ENCODE measurements at regions not wholly inside any gene's neighbourhood (a gene's known extent, or its start where the extent isn't known, plus 50 kb on each side); places are given as distances from the start of the nearest gene placed in this dataset.

- H3K9me3 Mint-ChIP-seq = no peaks in the 10 kb centered on the region
- H3K4me3 Mint-ChIP-seq = no peak overlapping the region
- H3K27me3 Mint-ChIP-seq = peaks cover 15% of the 10 kb centered on the region
- no peak overlapping the region for H3K27ac Mint-ChIP-seq
- H3K36me3 Mint-ChIP-seq (ENCODE audit: low read depth) = no peaks in the 10 kb centered on the region
- intact Hi-C loops (cut with micrococcal nuclease) = no loop called here
- H3K4me1 Mint-ChIP-seq (ENCODE audit: low read depth) = peaks cover 12% of the 10 kb centered on the region
Measured at GRCh38 chr6:43900916-43901732, 131.1 kb downstream of the VEGFA start.

- Mint-ChIP-seq H3K27me3 (peaks cover 11% of the 10 kb centered on the region), H3K9me3 (no peaks in the 10 kb centered on the region), H3K27ac (no peak overlapping the region), H3K4me1 (ENCODE audit: low read depth) (peaks cover 12% of the 10 kb centered on the region), H3K4me3 (no peak overlapping the region), H3K36me3 (ENCODE audit: low read depth) (no peaks in the 10 kb centered on the region)
- intact Hi-C loops (cut with micrococcal nuclease) = no loop called here
Measured at GRCh38 chr6:43900560-43900915, 130.5 kb downstream of the VEGFA start.

DNA sequence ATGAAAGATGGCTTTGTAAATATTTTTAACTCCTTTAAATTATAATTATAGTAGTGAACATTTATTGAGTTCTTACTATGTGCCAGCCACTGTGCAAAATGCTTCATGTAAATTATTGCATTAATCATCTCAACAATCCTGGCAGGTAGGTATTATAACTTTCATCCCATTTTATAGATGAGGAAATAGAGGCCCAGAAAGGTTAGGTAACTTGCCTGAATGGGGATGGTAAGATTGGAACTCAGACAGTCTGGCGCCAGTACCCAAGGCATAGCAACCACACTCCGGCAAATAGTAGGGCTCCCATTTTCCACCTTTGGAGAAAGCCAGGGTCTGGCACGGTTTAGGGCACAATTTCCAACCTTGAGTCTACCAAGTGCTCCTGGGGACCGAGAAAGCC, 129.8 kb downstream of the VEGFA start:
- H3K36me3 Mint-ChIP-seq (ENCODE audit: low read depth) = no peaks in the 10 kb centered on the region
- H3K27me3 Mint-ChIP-seq = peaks cover 10% of the 10 kb centered on the region
- no peak overlapping the region for H3K4me3 Mint-ChIP-seq
- no peak overlapping the region for H3K27ac Mint-ChIP-seq
- H3K4me1 Mint-ChIP-seq (ENCODE audit: low read depth) = peaks cover 12% of the 10 kb centered on the region
- no peaks in the 10 kb centered on the region for H3K9me3 Mint-ChIP-seq
- intact Hi-C loops (cut with micrococcal nuclease) = no loop called here

DNA sequence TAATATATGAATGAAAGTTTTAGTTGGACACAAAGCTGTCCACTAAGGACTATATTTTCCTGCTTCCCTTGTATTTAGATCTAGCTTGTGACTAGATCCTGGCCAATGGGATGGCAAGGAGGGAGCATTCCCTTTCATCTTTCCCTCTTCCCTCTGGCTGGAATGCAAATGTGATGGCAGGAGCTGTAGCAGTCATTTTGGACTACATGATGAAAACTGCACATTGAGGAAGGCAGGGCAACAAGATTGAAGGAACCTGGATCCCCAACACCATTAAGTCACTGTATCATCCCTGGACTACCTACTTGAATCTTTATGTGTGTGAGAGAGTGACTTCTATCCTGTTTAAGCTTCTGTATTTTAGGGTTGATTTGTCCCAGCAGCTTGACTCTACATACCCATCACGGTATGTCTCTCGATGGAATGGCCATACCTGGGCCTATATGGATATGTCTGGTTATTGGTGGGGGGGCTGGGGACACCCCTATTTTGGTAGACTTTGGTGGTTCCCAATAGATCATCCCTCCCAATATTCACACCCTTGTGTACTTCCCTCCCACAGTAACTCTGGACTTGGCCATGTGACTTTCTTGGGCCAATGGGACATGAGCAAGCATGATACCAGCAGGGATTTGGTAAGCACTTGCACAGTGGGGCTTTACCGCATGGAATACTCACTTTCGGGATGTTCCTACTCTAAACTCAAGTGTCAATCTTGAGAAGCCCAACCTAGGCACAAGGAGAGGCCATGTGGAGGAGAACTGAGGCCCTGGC, 128.5 kb downstream of the VEGFA start:
- intact Hi-C loops (cut with micrococcal nuclease) = no loop called here
- Mint-ChIP-seq H3K36me3 (ENCODE audit: low read depth) (no peaks in the 10 kb centered on the region), H3K9me3 (no peaks in the 10 kb centered on the region), H3K4me1 (ENCODE audit: low read depth) (peaks cover 16% of the 10 kb centered on the region), H3K27ac (no peak overlapping the region), H3K4me3 (no peak overlapping the region), H3K27me3 (peaks cover 10% of the 10 kb centered on the region)

DNA sequence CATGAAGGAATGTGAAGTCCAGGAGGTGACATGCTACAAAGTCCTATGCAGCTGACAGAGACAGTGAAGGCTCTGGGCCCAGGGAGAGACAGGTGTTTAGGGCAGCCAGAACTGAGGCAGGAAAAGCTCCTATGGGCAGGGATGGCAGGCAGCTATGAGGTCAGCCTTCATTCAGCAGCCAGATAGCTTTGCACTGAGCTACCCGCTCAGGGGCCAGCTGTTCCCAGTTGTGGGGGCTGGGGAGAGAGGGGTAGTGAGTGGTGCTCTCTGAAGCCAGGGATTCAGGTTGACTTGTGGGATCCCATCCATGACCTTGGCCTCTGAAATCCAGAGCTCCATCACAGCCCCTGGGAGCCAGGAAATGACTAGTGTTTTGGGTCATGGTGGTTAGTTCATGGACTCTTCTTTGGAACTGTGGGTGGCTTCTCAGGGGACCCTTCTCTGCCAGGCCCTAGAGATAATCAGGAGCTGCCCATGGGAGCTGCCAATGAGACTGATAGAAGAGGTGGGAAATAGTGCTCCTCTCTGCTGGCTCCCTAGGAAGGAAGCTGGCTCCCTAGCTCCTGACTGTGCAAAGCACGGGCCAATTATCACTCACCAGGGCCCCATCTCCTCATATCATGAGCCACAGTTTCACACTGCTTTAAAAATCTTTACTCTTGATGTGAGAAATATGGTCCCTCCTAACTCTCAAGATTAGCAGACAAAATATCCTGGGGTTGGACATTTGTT, 127.7 kb downstream of the VEGFA start:
- no peaks in the 10 kb centered on the region for H3K9me3 Mint-ChIP-seq
- H3K27ac Mint-ChIP-seq = no peak overlapping the region
- peaks cover 25% of the 10 kb centered on the region for H3K4me1 Mint-ChIP-seq (ENCODE audit: low read depth)
- H3K27me3 Mint-ChIP-seq = peaks cover 10% of the 10 kb centered on the region
- intact Hi-C loops (cut with micrococcal nuclease) = no loop called here
- no peaks in the 10 kb centered on the region for H3K36me3 Mint-ChIP-seq (ENCODE audit: low read depth)
- H3K4me3 Mint-ChIP-seq = no peak overlapping the region

DNA sequence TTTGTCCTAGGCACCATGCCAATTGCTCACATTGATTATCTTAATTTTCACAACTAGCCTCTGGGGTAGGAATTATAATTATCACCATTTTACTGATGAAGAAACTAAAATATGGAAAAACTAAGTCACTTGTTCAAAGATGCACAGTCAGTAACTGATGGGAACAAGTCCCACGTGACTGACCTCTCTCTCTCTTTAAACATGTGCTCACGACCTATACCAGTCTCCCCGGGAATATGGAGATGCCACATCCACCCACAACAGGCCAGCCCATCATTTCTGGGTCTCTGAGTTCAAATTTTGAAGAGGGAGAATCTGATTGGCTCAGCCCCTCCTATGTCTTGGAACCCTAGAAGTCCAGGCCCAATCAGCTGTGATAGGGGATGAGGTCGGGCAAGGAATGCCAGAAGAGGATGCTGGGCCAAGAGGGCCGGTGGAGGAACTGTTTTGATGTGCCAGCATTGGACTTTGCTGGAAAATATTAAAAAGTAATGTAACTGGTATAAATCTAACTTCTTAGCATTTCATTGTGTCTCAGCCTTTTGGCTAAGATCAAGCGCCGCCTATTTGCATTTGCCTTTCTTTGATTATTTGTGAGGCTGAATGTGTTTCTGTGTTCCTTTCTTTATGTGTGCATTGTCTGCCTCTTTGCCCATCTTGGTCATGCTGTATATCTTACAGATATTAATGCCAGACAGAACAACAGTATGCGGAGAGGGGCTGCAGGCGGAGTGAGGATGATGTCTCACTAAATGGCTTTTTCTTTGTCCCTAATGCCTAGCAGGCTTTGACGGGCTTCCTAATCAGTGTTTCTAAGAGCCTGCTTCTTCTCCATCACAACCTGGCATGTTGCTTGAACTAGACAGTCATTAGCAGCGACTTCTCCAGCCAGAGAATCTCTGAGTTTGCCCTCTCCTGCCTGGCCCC, 126.6 kb downstream of the VEGFA start:
- Mint-ChIP-seq H3K36me3 (ENCODE audit: low read depth) (no peaks in the 10 kb centered on the region), H3K4me1 (ENCODE audit: low read depth) (peaks cover 26% of the 10 kb centered on the region), H3K27me3 (peaks cover 14% of the 10 kb centered on the region), H3K4me3 (no peak overlapping the region), H3K27ac (no peak overlapping the region), H3K9me3 (no peaks in the 10 kb centered on the region)
- intact Hi-C loops (cut with micrococcal nuclease) = no loop called here

DNA sequence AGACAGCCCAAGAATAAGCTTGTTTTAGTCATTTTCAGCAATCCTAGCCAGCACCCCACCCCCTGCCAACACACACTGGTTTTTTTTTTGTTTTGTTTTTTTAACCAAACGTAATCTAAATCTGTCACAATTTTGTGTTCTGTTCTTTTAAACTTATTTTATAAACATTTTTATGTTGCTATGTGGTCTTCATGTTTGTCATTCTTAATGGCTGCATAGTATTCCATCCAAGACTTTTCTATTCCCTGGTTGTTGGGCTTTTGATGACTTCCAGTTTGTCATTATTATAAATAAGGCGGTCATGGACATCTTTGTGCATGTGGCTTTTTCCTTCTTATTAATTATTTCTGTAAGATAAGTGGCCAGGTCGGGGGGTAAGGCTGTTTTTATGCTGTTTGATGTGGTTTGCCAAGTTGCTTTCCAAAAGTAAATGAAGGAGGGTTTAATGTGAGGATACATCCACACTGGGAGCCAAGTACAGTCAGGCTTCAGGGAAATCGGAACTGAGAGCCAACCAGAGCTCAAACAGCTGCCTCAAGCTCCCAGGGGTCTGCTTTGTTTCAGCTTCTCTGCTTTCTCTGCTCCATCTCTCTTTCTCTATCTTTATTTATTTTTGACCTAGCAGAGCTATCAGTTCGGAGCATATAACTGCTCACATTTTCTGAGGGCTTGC, 125.8 kb downstream of the VEGFA start:
- intact Hi-C loops (cut with micrococcal nuclease) = no loop called here
- Mint-ChIP-seq H3K4me3 (no peak overlapping the region), H3K27ac (no peak overlapping the region), H3K36me3 (ENCODE audit: low read depth) (no peaks in the 10 kb centered on the region), H3K4me1 (ENCODE audit: low read depth) (peaks cover 27% of the 10 kb centered on the region), H3K27me3 (peaks cover 17% of the 10 kb centered on the region), H3K9me3 (no peaks in the 10 kb centered on the region)

DNA sequence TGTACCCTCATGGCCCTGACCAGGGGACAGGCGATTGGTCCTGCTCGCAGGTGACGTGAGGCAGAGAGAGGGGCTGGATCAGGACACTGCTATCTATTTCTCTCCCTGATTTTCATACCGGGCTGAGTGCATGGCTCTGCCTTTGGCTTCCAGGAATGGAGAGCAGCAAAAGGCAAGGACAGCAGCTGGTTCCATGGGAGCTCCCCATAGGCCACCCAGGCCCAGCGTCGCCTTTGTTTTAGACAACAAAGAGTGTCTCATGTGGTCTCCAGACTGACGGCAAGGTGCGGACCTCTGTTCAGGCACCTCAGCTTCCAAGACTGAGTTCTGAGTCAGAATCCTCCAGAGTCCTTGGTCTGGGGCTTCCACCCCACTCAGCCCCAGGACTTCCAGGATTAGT, 123.1 kb downstream of the VEGFA start:
- Mint-ChIP-seq H3K4me1 (ENCODE audit: low read depth) (peaks cover 30% of the 10 kb centered on the region), H3K27ac (no peak overlapping the region), H3K36me3 (ENCODE audit: low read depth) (no peaks in the 10 kb centered on the region), H3K4me3 (no peak overlapping the region), H3K9me3 (no peaks in the 10 kb centered on the region), H3K27me3 (peaks cover 25% of the 10 kb centered on the region)
- intact Hi-C loops (cut with micrococcal nuclease) = no loop called here

- Mint-ChIP-seq H3K27me3 (peaks cover 24% of the 10 kb centered on the region), H3K27ac (no peak overlapping the region), H3K9me3 (no peaks in the 10 kb centered on the region), H3K4me1 (ENCODE audit: low read depth) (peaks cover 47% of the 10 kb centered on the region), H3K36me3 (ENCODE audit: low read depth) (no peaks in the 10 kb centered on the region), H3K4me3 (no peak overlapping the region)
- intact Hi-C loops (cut with micrococcal nuclease) = no loop called here
Measured at GRCh38 chr6:43891072-43891870, 121.3 kb downstream of the VEGFA start.

DNA sequence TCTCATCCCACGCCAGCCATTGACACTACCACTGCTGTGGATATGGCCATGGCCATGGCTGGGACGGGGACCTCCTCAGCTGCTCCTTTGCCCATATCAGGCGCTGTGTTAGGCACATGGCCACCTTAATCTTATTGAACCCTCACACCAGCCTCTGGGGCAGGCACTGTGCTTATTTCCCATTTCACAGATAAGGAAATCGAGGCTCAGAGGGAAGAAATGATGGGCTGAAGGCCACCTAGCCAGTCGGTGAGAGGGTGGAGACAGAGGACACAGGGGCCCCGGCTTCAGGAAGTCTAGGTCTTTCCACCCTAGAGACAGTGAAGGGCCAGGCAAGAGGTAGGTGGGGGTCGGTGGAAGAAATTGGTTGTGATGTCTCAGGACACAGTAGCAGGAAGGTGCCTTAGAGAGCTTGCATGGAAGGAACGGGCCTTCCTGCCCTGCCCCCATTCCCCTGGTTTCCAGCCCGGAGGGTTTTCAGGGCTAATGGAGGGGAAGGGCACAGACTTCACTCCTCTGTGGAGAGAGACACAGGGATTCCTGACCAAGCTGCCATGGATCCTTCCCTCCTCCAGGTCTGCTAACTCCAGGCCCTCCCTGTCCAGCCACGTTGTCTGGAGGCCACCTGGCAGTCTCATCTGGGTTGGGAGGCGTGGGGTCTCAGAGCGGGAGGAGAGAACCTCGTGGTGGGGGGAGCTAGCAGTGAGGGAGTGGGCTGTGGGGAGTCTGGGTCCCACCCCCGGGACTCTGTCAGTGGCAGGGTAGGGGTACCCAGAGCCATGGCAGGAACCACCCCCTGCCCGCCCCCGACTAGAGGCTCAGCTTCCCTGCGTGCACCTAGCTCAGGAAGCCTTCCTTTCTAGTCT, 120.4 kb downstream of the VEGFA start:
- H3K9me3 Mint-ChIP-seq = no peaks in the 10 kb centered on the region
- H3K4me1 Mint-ChIP-seq (ENCODE audit: low read depth) = peaks cover 53% of the 10 kb centered on the region
- no peak overlapping the region for H3K27ac Mint-ChIP-seq
- intact Hi-C loops (cut with micrococcal nuclease) = no loop called here
- H3K4me3 Mint-ChIP-seq = no peak overlapping the region
- no peaks in the 10 kb centered on the region for H3K36me3 Mint-ChIP-seq (ENCODE audit: low read depth)
- peaks cover 24% of the 10 kb centered on the region for H3K27me3 Mint-ChIP-seq

DNA sequence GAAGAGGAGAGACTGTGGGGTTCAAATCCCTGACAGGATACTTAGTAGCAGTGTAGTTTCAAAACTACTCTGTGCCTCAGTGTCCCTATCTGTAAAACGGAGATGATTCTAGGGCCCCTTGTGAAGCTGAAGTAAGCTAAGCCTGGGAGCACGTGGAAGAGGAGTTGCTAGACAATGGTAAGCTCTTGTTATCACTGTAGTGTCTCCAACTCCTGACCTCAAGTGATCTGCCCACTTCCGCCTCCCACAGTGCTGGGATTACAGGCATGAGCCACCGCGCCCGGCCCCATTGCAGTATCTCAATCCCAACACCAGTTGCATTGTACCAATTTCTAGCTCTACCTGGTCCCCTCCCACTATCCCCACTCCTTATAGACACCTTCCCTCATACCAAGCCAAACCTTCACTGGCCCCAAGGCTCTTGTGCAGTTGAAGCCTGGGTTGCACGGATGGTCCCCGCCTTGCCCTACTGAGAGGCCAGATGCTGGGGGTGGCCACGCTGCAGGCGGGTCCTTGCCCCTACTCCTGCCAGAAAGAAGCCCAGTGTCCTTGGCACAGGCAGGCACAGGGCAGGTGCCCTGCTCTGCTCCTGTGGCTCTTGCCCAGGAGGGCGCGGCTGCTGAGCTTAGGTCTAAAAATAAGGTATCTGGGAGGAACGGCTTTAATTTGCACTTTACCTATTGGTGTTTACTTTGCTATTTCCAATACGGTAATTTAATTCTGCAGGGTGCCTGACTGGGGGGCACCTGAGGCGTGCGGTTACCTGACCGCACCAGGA, 118.1 kb downstream of the VEGFA start:
- Mint-ChIP-seq H3K27ac (no peak overlapping the region), H3K36me3 (ENCODE audit: low read depth) (no peaks in the 10 kb centered on the region), H3K4me3 (no peak overlapping the region), H3K27me3 (peaks cover 24% of the 10 kb centered on the region), H3K9me3 (no peaks in the 10 kb centered on the region), H3K4me1 (ENCODE audit: low read depth) (peaks cover 67% of the 10 kb centered on the region)
- intact Hi-C loops (cut with micrococcal nuclease) = no loop called here

Measured in dendritic cell treated with granulocyte-macrophage colony-stimulating factor and Interleukin-4, amounts not matched to agents 40 ng/mL and 50 ng/mL, for 4 days (primary cell).